Breast epithelium (tissue), 4 donors: ENCODE measurements at regions not wholly inside any gene's neighbourhood (a gene's known extent, or its start where the extent isn't known, plus 50 kb on each side); places are given as distances from the start of the nearest gene placed in this dataset.

Source experiments
- DNase-seq, 2 donors: peaks; one replicate each; pipeline ENCODE4 v3.0.0-alpha.2; 2019; ENCODE audit warnings: low spot score in 2 of 2
- H3K27ac ChIP-seq, 2 donors: fragments of 200-600 bp; sonication (generic) in 1 of 2; one replicate each; pipeline ENCODE4 v1.5.1; 2016 to 2019; ENCODE audit warnings: mild to moderate bottlenecking in 1 of 2
- H3K27me3 ChIP-seq, 2 donors: fragments of 200-600 bp; sonication (generic) in 1 of 2; one replicate each; pipeline versions ENCODE4 v1.5.1 to v1.6.0; 2017 to 2019; ENCODE audit warnings: control low read depth in 1 of 2, mild to moderate bottlenecking in 1 of 2
- H3K36me3 ChIP-seq: fragments of 200-600 bp; one replicate; pipeline ENCODE4 v1.5.1; 2019
- H3K4me1 ChIP-seq, 2 donors: fragments of 200-600 bp; sonication (generic); one replicate each; pipeline ENCODE4 v1.5.1; 2016 to 2019; ENCODE audit warnings: control low read depth in 1 of 2
- H3K4me3 ChIP-seq, 3 donors: fragments of 200-600 bp; sonication (generic); 1 replicate in 2 of 3; 2 replicates in 1 of 3; pipeline ENCODE4 v1.5.1; 2016 to 2019; ENCODE audit warnings: mild to moderate bottlenecking in 3 of 3, moderate library complexity in 2 of 3
- H3K9me3 ChIP-seq, 2 donors: fragments of 200-600 bp; sonication (generic) in 1 of 2; one replicate each; pipeline ENCODE4 v1.5.1; 2016 to 2019; ENCODE audit warnings: control low read depth in 1 of 2
- POLR2A ChIP-seq: fragments of 450-650 bp; IDR thresholded peaks from one replicate; pipeline ENCODE4 v1.6.1; 2016; ENCODE audit warnings: antibody characterized with exemption, mild to moderate bottlenecking, moderate library complexity
- POLR2AphosphoS5 ChIP-seq, 3 donors: sonication (generic); formaldehyde crosslinking; IDR thresholded peaks; one replicate each; pipeline ENCODE4 v1.6.1; 2017; ENCODE audit warnings: antibody characterized with exemption in 3 of 3
- intact Hi-C: fragments of 100-400 bp; cut with DNase I; formaldehyde crosslinking; loops from one replicate; pipeline ENCODE4 v1.15.1; 2023; ENCODE audit warnings: low total_unique reads
- TF ChIP-seq, protein P1 (sequence below), 3 donors: fragments of 450-650 bp; IDR thresholded peaks; one replicate each; pipeline ENCODE4 v1.5.1; 2016 to 2017; ENCODE audit warnings: antibody characterized with exemption in 3 of 3, mild to moderate bottlenecking in 3 of 3, moderate library complexity in 3 of 3

DNA sequence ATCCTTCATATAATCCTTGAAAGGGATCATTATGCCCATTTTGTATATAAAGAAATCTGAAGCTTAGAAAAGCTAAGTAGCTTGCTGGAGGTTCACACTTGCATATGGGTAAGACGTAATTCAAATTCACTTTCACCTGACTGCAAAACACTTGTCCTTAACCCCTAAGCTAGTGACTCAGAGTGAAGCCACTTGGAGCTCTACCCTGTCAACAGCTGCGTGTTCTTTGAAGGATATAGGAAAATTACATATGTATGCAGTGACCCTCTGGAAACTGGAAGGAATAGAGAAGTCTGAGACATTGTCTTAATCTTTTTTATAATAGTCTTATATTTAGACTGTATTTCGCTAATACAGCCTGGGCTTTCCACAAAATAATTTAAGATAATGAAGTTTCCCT is 80.0 kb upstream of the STK32A start:
- no peaks in the 10 kb centered on the region for H3K9me3 ChIP-seq
- no peak for DNase-seq
- intact Hi-C loops, result no loop called here

DNA sequence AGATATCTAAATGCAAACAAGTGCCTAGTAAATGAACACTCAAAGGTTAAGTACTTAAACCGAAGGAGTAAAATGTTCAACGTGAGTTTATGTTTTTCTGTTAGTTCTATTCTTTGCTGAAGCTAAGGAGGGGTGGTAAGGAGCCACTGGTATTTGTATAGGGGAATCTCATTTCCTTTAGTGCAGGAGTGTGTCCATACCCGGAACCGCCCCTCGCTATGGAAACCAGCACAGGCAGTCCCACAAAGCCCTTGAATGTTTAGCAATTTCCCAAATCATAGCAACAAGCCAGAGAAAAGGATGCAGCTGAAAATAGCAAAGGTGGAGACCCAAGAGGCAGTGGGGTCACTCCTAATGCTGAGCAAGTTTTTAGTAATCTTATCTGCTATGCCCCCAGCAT is 78.8 kb upstream of the STK32A start:
- TF ChIP-seq, protein P1, sequence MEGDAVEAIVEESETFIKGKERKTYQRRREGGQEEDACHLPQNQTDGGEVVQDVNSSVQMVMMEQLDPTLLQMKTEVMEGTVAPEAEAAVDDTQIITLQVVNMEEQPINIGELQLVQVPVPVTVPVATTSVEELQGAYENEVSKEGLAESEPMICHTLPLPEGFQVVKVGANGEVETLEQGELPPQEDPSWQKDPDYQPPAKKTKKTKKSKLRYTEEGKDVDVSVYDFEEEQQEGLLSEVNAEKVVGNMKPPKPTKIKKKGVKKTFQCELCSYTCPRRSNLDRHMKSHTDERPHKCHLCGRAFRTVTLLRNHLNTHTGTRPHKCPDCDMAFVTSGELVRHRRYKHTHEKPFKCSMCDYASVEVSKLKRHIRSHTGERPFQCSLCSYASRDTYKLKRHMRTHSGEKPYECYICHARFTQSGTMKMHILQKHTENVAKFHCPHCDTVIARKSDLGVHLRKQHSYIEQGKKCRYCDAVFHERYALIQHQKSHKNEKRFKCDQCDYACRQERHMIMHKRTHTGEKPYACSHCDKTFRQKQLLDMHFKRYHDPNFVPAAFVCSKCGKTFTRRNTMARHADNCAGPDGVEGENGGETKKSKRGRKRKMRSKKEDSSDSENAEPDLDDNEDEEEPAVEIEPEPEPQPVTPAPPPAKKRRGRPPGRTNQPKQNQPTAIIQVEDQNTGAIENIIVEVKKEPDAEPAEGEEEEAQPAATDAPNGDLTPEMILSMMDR (IDR thresholded peaks at IDR 0.05), result no peak
- H3K27ac ChIP-seq, result no peak overlapping the region
- H3K27me3 ChIP-seq, result no peaks in the 10 kb centered on the region
- DNase-seq, result no peak
- intact Hi-C loops, result no loop called here
- H3K36me3 ChIP-seq, result no peaks in the 10 kb centered on the region
- no peaks in the 10 kb centered on the region for H3K9me3 ChIP-seq
- no peaks in the 10 kb centered on the region for H3K4me1 ChIP-seq
- H3K4me3 ChIP-seq, result no peak overlapping the region

More for the DNA sequence above, 80.0 kb upstream of the STK32A start:
- Histone ChIP-seq H3K27ac (no peak overlapping the region), H3K4me1 (no peaks in the 10 kb centered on the region), H3K4me3 (no peak overlapping the region), H3K36me3 (no peaks in the 10 kb centered on the region), H3K27me3 (no peaks in the 10 kb centered on the region)
- no peak for TF ChIP-seq POLR2AphosphoS5 (IDR thresholded peaks at IDR 0.05)
- TF ChIP-seq, protein P1 (IDR thresholded peaks at IDR 0.05), result no peak
- TF ChIP-seq POLR2A, result no peak

DNA sequence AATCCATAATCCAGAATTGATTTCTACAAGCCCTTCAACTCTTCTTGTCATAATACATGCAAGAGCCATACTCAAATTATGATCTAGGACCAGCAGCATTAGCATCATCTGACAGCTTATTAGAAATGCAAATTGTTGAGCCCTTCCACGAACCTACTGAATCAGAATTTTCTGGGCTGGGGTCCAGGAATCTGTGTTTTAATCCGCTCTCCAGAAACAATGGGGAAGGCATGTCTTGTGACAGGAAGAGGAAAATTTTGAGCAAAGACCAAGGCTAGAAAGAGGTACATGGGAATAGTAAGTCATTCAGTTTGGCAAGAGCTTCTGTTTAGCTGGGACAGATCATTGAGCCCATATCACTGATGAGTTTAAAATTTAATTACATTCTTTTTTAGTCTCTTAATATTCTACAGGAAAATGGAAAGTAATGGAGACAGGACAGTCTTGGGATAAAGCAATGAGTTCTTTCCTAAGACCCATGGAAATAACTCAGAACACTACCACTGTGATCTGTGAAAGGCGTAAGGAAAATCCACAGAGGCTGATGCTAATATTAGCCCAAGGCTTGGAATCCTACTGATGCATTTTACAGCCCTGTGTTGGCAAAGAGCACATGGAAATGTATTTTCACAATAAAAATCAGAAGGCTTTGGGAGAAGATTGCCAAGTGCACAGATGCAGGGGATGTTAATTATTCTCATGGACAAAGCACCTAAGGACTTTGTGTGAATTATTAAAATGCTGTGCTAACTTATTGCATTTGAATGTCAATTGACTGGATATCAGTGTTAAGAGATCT is 73.7 kb upstream of the STK32A start:
- intact Hi-C loops, result no loop called here
- no peak for DNase-seq
- Histone ChIP-seq H3K4me3 (no peak overlapping the region), H3K27ac (no peak overlapping the region), H3K9me3 (no peaks in the 10 kb centered on the region), H3K4me1 (no peaks in the 10 kb centered on the region), H3K36me3 (no peaks in the 10 kb centered on the region), H3K27me3 (no peaks in the 10 kb centered on the region)
- TF ChIP-seq, protein P1 (IDR thresholded peaks at IDR 0.05), result no peak
- TF ChIP-seq POLR2A (no peak), POLR2AphosphoS5 (IDR thresholded peaks at IDR 0.05) (no peak)

DNA sequence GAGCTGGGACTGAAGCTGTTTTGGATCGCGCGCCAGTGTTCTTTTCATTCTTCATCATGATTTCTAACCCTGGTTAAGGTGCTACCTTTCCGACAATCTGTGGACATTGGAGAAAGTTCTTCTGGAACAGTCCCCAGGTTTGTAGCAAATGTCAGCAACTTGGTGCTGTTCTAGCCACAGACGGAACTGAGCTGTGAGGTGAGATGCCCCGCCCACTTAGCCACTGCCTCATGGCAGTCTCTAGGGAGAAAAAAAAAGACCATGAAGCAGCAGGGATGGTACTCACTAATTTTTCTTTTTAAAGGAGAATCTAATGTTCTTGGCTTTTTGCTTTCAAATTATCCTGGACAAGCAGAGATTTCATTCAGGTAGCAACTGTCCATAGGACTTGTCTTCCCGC is 72.1 kb upstream of the STK32A start:
- no peak overlapping the region for H3K27ac ChIP-seq
- H3K27me3 ChIP-seq, result no peaks in the 10 kb centered on the region
- no peaks in the 10 kb centered on the region for H3K4me1 ChIP-seq
- intact Hi-C loops, result no loop called here
- no peaks in the 10 kb centered on the region for H3K36me3 ChIP-seq
- TF ChIP-seq, protein P1 (IDR thresholded peaks at IDR 0.05), result no peak
- TF ChIP-seq POLR2A (no peak), POLR2AphosphoS5 (IDR thresholded peaks at IDR 0.05) (no peak)
- H3K9me3 ChIP-seq, result no peaks in the 10 kb centered on the region
- H3K4me3 ChIP-seq, result no peak overlapping the region
- DNase-seq, result no peak

DNA sequence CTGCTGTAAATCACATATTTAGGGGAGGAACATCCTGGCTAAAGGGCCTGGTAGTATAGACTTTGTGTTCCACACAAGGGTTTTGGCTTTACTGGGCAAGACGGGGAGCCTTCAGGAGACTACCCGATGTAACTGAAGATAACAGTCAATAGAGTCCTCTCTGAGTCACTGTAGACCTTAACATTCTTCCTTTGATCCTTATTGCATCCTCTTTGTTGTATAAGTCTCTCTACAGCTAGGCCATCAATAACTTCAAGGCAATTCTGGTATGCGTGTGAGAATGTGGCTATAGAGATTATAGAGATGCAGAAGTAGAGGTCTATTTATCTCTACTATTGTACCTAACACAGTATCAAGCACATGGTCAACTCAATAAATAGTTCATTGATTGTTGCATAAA is 67.3 kb upstream of the STK32A start:
- H3K36me3 ChIP-seq, result no peaks in the 10 kb centered on the region
- H3K4me1 ChIP-seq, result no peaks in the 10 kb centered on the region
- DNase-seq, result no peak
- H3K4me3 ChIP-seq, result no peak overlapping the region
- TF ChIP-seq, protein P1 (IDR thresholded peaks at IDR 0.05), result no peak
- TF ChIP-seq POLR2A, result no peak
- TF ChIP-seq POLR2AphosphoS5 (IDR thresholded peaks at IDR 0.05), result no peak
- H3K27ac ChIP-seq, result no peak overlapping the region
- intact Hi-C loops, result no loop called here
- H3K9me3 ChIP-seq, result no peaks in the 10 kb centered on the region
- H3K27me3 ChIP-seq, result no peaks in the 10 kb centered on the region
